Sigmoid colon (tissue), 3 donors: ENCODE measurements at regions not wholly inside any gene's neighbourhood (a gene's known extent, or its start where the extent isn't known, plus 50 kb on each side); places are given as distances from the start of the nearest gene placed in this dataset.

Experiments
- POLR2A ChIP-seq, 2 donors: fragments of 450-650 bp; IDR thresholded peaks; one replicate each; pipeline ENCODE4 v1.6.1; 2016; ENCODE audit warnings: antibody characterized with exemption in 2 of 2, mild to moderate bottlenecking in 2 of 2, moderate library complexity in 2 of 2
- TF ChIP-seq, protein P1 (sequence below), 4 experiments: fragments of 450-650 bp in 3 of 4; fragments of 200-600 bp in 1 of 4; IDR thresholded peaks; one replicate each; pipeline ENCODE4 v1.5.1; 2016 to 2019; ENCODE audit warnings: antibody characterized with exemption in 4 of 4, mild to moderate bottlenecking in 3 of 4, moderate library complexity in 2 of 4

DNA sequence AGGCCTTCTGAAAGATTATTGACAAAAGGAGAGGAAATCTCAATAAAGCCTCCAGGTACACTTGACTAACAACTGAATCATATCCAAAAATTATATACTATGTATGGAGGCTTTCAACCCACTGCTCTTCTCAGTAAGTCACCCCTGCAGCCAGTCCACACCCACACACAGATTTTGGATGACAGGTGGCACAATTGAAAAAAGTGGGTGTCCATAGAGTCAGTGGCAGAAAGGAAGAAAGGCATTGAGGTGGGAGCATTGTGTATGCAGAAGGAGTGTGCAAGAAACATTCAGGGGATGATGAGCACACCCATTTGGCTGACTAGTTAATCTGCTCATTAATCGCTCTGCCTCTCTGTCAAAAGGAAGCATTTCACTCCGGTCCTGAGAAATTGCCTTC lies 150.6 kb upstream of the IL12B start:
- TF ChIP-seq, protein P1, sequence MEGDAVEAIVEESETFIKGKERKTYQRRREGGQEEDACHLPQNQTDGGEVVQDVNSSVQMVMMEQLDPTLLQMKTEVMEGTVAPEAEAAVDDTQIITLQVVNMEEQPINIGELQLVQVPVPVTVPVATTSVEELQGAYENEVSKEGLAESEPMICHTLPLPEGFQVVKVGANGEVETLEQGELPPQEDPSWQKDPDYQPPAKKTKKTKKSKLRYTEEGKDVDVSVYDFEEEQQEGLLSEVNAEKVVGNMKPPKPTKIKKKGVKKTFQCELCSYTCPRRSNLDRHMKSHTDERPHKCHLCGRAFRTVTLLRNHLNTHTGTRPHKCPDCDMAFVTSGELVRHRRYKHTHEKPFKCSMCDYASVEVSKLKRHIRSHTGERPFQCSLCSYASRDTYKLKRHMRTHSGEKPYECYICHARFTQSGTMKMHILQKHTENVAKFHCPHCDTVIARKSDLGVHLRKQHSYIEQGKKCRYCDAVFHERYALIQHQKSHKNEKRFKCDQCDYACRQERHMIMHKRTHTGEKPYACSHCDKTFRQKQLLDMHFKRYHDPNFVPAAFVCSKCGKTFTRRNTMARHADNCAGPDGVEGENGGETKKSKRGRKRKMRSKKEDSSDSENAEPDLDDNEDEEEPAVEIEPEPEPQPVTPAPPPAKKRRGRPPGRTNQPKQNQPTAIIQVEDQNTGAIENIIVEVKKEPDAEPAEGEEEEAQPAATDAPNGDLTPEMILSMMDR (IDR thresholded peaks at IDR 0.05) = no peak
- no peak for TF ChIP-seq POLR2A (IDR thresholded peaks at IDR 0.05)
